NCI-H128 (cell line): ENCODE measurements at regions not wholly inside any gene's neighbourhood (a gene's known extent, or its start where the extent isn't known, plus 50 kb on each side); places are given as distances from the start of the nearest gene placed in this dataset.

Experiments
- DNase-seq: peaks from one replicate; lab custom pipeline; 2025; ENCODE audit not compliant: unreplicated experiment; lab: John Stamatoyannopoulos, UW

DNA sequence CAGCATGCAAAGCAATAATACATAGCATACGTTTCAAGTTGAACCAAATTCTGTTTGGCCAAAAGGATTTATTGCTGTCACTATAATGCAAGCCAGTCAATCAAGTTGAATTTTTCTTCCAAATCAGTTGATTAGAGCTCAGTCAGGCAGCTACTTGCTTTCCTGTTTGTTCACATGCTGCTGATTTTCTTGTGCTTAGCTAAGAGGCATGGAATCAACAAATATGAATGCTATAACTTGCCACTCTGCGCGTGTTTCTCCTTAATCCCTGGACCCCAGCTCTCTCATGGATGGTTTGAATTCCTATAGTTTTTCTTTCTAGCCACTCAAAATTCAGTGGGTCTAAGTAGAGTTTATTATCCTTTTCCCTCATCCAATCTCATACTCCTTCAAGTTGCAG lies 311.3 kb downstream of the KLF5 start:
- DNase-seq: no peak

DNA sequence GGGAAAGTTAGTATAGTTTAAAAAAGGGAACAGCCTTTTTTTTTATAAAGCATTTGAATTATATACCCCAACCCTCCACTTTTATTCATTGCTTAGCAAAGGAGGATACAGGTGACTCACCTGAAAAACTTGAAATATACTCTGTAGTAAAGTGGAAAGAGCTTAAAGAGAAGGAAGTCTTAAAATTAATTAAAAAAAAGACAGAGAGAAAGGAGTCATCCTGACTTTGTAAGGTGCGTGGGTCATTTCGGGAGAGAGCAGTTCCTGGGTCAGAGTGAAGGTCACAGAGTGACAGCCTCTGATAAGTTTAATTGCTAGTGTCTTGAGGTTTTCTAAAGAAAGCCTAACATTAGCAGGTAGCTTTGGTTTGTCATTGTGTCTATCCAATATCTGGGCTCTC lies 310.3 kb downstream of the KLF5 start:
- DNase-seq: no peak

DNA sequence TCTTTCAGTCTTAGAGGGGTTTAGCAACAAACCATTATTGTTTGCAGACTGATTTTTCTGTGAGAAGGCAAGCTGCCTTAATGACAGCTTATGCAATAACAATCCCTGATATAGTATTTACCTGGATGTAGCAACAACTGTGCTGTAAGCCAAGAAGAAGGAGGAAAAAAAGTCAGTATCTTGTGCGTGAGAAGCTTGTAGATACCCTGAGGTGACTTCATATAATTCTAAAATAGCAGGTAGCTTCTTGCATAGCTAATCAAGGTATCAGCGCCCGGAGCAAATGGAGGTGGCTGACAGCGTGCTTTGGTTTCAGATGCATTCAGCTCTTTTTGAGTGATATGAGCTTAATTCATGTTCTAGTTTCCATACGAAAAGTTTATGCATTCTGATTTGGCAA lies 309.8 kb downstream of the KLF5 start:
- no peak for DNase-seq

DNA sequence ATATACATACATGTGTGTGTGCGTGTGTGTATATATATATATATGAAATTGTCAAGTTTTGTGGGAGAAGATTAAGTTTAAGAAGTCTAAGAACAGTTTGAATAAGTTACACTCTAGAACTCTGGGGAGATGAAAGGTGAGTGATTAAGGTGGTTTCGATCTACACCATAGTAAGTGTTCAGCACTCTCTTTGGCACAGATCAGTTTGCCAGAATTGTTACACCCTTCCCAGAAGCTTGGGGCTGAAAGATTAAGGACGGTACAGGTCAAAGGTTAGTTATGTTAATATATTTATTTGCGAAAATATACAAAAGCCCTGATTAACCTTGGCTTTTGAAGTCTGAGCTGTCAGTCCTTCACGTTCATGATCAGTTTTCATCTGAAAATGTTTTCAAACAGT lies 309.1 kb downstream of the KLF5 start:
- no peak for DNase-seq

DNA sequence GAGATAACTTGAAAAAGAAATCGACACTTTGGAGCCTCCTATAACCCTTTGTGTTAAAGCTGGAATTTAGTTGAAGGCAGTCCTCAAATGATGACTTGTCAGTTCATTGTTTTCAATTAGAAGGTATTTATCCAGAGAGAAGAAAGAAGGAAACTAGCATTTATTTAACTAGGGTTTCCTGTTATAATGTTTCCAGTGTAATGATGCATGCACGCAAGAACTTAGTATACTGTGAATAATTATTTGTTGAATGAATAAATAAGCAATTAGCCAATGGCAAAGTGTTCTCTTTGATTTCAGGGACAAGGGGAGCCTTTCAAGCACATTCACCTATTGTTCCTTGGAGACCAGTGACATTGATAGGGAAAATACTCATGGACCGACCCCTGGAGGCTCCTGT lies 307.4 kb downstream of the KLF5 start:
- no peak for DNase-seq

DNA sequence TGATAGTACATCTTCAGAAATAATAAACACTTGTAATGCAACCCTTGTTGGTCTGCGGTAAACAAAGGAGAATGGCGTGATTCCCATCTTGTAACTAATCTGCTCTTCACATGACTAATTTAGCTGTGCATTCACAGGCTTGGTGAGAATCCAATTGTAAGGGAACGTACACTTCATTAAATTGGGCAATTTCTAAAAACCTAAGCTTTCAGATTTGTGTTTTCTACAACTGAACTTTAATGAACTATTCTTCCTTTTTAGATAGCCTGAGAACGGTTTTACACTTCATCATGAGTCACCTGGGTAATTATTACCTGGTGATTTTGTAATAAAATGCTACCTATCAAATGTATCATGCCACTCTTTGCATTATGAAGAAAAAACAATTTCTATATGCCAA lies 306.9 kb downstream of the KLF5 start:
- DNase-seq: no peak

DNA sequence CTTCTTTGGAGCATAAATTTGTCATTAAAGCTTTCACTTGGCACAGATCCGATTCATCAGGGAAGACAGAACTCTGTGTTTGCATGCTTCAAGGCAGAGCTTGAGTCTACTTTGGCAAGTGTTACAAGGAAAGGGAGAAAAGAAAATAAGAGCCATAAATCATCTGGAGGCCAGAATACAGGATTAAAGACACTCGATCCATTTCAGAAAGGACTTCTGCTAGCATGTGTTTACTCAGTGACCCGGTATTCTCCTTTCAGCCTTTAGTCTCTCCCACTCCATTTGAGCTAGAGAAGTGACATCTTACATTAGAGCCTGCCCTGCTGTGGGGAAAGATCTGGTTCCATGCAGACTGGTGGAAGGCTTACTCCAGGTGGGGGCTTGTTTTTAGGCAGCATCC lies 306.4 kb downstream of the KLF5 start:
- peak; percentile 71 for DNase-seq

DNA sequence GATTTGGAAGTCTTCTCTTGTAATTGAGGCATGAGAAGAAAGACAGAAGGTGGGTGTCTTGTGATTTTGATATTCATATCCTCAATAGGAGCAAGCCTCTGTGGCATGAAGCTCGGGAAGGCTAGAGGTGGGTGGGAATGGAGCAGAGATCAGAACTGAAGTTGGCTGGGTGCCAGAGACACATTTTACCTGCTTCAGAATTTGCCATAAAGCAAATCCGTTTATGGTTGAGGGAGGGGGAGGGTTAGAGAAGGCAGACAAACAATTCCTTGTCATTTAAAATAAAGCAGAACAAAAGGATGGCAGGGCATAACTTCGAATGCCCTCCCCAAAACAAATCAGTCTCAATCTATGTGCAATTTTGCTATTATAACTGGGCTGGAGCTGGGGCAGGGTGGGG lies 305.9 kb downstream of the KLF5 start:
- no peak for DNase-seq

DNA sequence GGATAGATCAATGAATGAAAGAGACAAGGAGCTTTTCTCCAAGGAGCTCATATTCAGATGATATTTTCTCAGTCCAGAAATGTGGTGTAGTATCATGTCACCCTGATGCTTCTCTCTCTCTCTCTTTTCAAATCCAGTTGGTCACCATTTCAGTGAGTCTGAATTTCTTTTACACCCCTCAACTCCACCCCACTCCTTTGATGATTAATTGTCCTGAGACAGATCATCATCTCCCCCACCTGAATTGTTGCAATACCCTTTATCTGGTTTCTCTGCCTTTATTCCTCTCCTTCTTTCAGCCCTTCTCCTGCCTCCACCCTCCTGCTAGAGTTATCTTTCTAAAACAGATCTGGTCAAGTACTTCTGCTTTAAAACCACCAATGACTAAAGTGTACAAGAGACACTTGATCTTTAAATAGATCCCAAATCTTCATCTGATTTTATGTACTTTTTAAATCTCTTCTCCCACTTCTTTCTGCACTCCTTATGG lies 299.8 kb downstream of the KLF5 start:
- no peak for DNase-seq

DNA sequence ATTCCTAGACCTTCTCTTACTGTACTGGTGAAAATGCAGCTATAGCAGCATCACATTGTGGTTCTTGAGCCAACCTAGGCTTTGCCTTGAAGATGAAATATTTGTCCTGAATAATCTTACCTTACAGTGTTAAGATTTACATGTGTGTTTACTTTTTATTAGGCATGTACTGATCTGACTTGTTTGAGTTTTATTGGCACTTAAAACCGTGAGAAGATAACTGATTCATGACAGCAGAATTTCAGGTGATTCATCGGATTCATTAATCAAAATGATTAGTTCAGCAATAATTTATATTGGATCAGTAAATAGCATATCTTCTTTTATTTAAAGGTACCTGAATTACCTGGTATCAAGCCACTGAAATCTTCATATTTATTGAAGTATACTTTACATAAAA lies 296.3 kb downstream of the KLF5 start:
- DNase-seq: no peak

DNA sequence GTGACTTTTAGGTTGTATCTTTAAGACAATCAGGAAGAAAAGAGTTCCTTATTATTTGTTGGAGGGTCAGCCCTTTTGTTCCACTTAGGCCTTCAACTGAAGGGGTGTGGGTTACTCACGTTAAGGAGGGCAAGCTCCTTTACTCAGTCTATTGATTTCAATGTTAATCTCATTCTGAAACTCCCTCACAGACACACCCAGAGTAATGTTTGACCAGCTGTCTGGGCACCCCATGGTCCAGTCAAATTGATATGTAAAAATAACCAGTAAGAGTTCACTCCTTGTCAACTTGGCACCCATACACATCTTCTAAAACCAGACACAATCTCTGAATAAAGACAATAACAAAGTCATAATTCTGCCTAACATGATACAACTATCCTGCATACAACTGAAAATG lies 292.9 kb downstream of the KLF5 start:
- no peak for DNase-seq

DNA sequence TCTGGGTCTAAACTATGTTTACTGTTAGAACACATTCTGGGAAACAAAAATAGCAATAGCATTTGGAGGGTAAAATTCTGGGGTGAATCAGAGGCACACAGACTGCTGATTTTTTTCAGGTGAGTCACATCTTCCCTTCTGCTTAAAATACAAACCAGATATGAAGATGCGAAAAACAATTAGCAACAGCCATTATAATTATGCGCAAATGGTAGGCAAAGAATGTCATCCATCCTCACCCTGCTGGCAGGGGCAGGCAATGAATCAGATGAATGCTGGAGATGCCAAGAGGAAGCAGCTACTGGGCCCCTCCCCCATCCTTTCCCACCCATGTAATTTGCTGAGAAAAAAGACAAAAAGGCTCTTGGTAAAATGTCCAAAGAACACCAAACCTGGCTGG lies 282.9 kb downstream of the KLF5 start:
- no peak for DNase-seq

DNA sequence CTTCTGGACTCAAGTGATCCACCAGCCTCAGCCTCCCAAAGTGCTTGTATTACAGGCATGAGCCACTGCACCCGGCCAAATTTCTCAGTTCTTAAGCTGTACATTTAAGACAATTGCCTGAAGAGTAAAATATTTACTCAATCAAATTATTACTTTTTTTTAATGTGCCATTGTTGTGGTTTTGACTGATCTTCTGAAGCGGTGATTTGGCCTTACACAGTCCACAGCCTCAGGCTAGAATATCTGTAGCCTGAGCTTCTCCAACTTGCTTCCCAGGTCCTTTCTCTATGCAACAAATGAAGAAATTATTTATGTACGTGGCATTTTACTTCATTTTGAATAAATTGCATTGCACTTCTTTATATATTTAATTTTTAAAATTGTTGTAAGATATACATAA lies 281.3 kb downstream of the KLF5 start:
- DNase-seq: no peak

DNA sequence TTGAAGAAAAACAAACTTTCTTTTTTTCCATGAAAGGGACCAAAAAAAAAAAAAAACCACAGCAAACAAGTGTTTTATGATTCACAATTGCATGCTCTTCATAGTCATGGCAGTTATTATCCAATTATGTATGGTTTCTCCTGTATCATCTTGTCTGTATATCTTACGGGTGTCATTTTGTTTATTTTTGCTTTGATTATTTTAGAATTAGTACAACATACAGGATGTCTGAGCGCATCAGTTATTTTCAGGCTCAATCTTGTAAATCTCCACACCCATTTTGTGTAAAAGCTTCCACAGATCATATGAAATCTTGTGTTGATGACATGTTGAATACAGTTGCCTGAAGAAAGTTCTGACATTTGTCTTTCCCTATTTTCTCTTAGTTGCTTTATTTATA lies 280.3 kb downstream of the KLF5 start:
- DNase-seq: no peak

DNA sequence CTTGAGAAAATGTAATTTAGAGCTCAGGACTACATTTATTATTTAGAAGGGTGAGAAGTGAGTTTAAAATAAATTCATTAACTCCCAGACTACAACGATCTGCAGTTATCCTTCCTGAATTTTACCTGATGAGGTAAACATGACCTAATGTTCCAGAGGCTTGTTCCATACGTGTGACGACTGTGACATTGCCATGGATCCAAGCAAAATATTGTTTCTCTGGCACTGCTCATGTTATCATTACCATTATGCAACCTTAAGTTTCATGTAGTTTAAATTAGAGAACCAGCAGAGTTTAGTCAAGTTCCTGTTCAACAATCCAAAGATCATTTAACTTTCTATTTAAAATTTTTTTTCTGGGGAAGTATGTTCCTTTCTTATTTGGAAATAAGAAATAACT lies 279.6 kb downstream of the KLF5 start:
- DNase-seq: no peak

DNA sequence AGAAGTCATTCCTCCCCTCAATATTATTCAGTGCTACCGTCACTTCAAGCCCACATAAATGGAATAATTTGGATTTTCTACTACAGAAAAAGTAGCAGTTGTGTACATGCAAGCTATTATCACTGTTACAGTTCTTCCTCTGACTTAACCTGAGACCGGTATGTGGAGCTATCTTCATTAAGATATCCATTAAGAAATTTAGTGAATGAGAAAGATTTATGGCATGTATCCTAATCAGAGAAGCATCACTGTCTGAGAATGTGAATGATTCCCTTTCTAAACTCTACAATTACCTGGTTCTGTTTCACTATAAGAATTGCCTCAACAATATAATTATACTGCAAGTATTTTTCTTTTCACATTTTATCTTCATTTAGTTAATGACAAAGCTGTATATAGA lies 278.7 kb downstream of the KLF5 start:
- no peak for DNase-seq

DNA sequence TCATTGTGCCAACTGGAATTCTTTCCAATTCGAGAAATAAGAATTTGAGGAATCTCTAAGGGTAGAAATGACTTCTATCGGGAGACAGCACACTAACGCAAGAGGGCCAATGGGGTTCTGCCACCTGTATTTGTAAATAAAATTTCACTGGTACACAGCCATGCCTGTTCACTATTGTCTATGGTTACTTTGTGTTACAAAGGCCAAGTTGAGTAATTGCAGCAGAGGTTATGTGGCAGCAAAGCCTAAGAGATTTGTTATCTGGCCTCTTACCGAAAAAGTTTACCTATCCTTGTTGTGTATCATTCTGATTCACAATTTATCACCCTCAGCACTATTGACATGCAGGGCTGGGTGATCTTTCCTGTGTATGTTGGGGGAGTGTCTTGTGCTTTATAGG lies 278.0 kb downstream of the KLF5 start:
- no peak for DNase-seq

DNA sequence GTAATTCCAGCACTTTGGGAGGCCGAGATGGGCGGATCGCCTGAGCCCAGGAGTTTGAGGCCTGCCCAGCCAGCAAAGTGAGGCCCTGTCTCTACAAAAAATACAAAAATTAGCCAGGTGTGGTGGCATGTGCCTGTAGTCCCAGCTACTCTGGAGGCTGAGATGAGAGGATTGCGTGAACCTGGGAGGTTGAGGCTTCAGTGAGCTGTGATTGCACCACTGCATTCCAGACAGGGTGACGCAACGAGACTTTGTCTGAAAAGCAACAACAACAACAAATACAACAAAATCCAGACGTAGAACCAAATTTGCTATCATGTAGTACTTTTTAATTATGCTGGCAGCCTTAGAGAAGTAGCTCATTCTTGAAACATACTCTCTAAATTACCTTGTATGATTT lies 277.1 kb downstream of the KLF5 start:
- DNase-seq: no peak

DNA sequence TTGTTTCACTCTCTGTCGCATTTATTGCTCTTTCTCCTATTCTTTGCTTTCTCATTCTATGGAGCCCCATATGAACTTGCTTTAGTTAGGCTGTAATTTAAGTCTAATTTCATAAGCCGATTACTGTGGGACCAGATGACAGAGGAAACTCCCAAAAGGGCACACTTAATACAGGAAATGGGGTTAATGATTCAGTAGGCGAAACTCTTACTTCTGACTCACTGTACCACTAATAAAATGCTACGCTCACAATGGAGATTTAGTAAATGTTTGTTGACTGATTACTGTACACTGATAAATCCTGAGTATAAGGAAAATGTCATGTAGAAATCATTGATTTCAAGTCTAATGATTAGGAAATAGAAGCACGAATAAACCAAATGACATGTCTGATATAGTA lies 276.4 kb downstream of the KLF5 start:
- DNase-seq: no peak

DNA sequence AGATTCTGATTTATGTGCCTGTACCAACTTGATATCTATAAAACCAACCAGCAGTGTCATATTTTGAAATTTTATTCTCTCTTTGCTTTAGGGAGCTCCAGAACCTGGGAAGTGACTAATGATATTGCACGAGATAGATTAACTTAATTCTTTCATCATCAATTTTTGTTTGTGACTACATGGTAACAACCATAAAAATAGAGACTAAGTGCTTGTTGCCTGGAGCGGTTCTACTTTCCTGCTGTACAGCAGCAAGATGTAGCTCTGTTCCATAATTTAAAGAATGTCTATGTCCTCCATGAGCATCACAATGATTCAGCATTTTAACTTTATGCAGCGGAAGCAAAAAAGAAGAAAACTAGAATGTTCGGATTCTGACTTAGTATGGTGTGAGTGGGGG lies 275.6 kb downstream of the KLF5 start:
- DNase-seq: no peak

DNA sequence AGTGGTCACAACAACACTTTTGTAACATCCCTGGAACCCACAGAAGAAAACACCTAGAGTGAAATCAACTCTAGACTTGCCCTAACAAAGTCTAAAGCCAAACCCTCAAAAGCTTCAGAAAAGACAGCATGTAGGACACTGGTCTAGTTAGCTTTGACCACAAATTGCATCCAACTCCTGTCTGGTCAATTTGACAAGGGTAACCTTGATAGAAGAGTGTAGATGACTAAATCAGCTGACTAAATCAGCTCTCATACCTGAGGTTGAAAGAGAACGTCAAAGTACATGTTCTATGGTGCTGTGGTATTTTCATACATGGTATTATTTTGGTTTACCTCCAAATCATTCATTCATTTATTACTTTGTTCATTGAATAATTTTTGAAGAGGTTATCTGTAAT lies 272.8 kb downstream of the KLF5 start:
- DNase-seq: no peak

DNA sequence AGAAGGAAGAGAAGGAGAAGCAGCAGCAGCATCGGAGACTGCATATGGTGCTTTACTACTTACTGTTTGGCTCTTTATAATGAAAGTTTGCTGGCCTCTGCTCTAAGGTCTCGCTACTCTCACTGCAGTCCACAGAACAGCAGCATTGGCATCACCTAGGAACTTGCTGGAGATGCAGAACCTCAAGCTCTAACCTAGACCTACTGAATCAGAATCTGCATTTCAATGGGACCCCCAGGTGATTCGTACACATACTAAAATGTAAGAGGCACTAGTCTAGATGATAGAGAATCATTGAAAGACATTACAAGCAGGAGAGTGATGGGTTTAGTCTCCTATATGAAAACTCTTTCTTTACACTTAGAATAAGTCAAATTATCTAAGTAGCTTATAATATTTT lies 270.6 kb downstream of the KLF5 start:
- no peak for DNase-seq

DNA sequence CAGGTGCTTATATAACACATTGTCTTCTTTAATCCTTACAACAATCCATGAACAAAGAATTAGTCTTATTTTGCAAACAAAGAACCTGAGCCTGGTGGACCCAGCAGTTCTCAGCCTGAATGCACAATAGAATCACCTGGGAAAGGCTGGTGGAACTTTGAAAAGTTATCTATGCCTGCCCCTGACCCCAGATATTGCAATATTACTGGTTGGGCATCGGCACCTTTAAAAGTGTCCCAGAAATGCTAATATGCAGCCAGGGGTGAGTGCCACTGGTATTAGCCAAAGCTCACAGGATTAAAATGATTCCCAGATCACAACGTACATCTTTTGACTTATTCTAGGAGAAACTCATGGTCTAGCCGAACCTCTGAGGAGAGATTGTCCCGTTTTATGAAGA lies 268.8 kb downstream of the KLF5 start:
- no peak for DNase-seq
